GM23338 (cell line): ENCODE measurements at regions not wholly inside any gene's neighbourhood (a gene's known extent, or its start where the extent isn't known, plus 50 kb on each side); places are given as distances from the start of the nearest gene placed in this dataset.
"Not testable (repeated sequence)": the region's sequence is repeated elsewhere in the genome, so short reads cannot be mapped to it uniquely, and the experiment has no call there.

ENCODE experiments used
- CREB1 ChIP-seq: fragments of 250-450 bp; sonication (Bioruptor Pico); IDR thresholded peaks from 2 replicates; pipeline ENCODE4 v1.5.0; 2020; ENCODE audit warnings: low read depth, mild to moderate bottlenecking, moderate library complexity
- EZH2 ChIP-seq: fragments of 200-600 bp; sonication (generic); IDR thresholded peaks from one replicate; pipeline ENCODE4 v1.8.0; 2017; ENCODE audit warnings: antibody characterized with exemption, mild to moderate bottlenecking, low read depth; ENCODE audit not compliant: unreplicated experiment
- EZH2phosphoT487 ChIP-seq: fragments of 200-600 bp; sonication (generic); IDR thresholded peaks from one replicate; pipeline ENCODE4 v1.8.1; 2018; ENCODE audit warnings: antibody characterized with exemption; ENCODE audit not compliant: unreplicated experiment
- POLR2AphosphoS5 ChIP-seq: IDR thresholded peaks from 2 replicates; pipeline ENCODE4 v1.6.1; 2016; ENCODE audit warnings: antibody characterized with exemption, low read depth
- ZNF114 ChIP-seq: fragments of 250-450 bp; sonication (Bioruptor Pico); IDR thresholded peaks from 2 replicates; pipeline ENCODE4 v1.5.0; 2020; ENCODE audit warnings: mild to moderate bottlenecking, moderate library complexity
- TF ChIP-seq, protein P1 (sequence below), 2 experiments: fragments of 200-600 bp in 1 of 2; sonication (generic) in 1 of 2; conservative IDR thresholded peaks; 2 replicates each; pipeline versions ENCODE4 v1.5.1 to v1.6.1; 2016 to 2017; ENCODE audit warnings: antibody characterized with exemption in 2 of 2, low read depth in 2 of 2, mild to moderate bottlenecking in 2 of 2, moderate library complexity in 1 of 2
- TF ChIP-seq, protein P2 (sequence below): IDR thresholded peaks from one replicate; pipeline ENCODE4 v1.6.1; 2018; ENCODE audit warnings: antibody characterized with exemption; ENCODE audit not compliant: unreplicated experiment

DNA sequence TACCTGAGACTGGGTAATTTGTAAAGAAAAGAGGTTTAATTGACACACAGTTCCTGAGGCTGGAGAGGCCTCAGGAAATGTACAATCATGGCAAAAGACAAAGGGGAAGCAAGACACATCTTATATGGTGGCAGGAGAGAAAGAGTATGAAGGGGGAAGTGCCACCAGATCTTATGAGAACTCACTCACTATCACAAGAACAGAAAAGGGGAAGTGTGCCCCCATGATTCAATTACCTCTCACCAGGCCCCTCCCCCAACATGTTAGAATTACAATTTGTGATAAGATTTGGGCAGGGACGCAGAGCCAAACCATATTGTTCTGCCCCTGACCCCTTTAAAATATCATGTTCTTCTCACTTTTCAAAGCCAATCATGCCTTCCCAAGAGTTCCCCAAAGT lies 744.2 kb upstream of the CDH18 start:
- not testable (repeated sequence) for TF ChIP-seq EZH2; EZH2phosphoT487; ZNF114 (CRISPR knock-in tag); POLR2AphosphoS5; CREB1 (CRISPR knock-in tag)
- TF ChIP-seq, protein P1, sequence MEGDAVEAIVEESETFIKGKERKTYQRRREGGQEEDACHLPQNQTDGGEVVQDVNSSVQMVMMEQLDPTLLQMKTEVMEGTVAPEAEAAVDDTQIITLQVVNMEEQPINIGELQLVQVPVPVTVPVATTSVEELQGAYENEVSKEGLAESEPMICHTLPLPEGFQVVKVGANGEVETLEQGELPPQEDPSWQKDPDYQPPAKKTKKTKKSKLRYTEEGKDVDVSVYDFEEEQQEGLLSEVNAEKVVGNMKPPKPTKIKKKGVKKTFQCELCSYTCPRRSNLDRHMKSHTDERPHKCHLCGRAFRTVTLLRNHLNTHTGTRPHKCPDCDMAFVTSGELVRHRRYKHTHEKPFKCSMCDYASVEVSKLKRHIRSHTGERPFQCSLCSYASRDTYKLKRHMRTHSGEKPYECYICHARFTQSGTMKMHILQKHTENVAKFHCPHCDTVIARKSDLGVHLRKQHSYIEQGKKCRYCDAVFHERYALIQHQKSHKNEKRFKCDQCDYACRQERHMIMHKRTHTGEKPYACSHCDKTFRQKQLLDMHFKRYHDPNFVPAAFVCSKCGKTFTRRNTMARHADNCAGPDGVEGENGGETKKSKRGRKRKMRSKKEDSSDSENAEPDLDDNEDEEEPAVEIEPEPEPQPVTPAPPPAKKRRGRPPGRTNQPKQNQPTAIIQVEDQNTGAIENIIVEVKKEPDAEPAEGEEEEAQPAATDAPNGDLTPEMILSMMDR (conservative IDR thresholded peaks at IDR 0.05; ENCODE audit: low read depth in 2 of 2), result not testable (repeated sequence)
- TF ChIP-seq, protein P2, sequence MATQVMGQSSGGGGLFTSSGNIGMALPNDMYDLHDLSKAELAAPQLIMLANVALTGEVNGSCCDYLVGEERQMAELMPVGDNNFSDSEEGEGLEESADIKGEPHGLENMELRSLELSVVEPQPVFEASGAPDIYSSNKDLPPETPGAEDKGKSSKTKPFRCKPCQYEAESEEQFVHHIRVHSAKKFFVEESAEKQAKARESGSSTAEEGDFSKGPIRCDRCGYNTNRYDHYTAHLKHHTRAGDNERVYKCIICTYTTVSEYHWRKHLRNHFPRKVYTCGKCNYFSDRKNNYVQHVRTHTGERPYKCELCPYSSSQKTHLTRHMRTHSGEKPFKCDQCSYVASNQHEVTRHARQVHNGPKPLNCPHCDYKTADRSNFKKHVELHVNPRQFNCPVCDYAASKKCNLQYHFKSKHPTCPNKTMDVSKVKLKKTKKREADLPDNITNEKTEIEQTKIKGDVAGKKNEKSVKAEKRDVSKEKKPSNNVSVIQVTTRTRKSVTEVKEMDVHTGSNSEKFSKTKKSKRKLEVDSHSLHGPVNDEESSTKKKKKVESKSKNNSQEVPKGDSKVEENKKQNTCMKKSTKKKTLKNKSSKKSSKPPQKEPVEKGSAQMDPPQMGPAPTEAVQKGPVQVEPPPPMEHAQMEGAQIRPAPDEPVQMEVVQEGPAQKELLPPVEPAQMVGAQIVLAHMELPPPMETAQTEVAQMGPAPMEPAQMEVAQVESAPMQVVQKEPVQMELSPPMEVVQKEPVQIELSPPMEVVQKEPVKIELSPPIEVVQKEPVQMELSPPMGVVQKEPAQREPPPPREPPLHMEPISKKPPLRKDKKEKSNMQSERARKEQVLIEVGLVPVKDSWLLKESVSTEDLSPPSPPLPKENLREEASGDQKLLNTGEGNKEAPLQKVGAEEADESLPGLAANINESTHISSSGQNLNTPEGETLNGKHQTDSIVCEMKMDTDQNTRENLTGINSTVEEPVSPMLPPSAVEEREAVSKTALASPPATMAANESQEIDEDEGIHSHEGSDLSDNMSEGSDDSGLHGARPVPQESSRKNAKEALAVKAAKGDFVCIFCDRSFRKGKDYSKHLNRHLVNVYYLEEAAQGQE, result not testable (repeated sequence)
